HG03060 (cell line): ENCODE measurements at regions not wholly inside any gene's neighbourhood (a gene's known extent, or its start where the extent isn't known, plus 50 kb on each side); places are given as distances from the start of the nearest gene placed in this dataset.
"Not testable (repeated sequence)": the region's sequence is repeated elsewhere in the genome, so short reads cannot be mapped to it uniquely, and the experiment has no call there.

ENCODE experiments used
- ATAC-seq: cut with Tn5 transposase; IDR thresholded peaks from one replicate; pipeline ENCODE4 v1.9.1; 2021; ENCODE audit warnings: low read depth, moderate number of reproducible peaks; ENCODE audit not compliant: unreplicated experiment

DNA sequence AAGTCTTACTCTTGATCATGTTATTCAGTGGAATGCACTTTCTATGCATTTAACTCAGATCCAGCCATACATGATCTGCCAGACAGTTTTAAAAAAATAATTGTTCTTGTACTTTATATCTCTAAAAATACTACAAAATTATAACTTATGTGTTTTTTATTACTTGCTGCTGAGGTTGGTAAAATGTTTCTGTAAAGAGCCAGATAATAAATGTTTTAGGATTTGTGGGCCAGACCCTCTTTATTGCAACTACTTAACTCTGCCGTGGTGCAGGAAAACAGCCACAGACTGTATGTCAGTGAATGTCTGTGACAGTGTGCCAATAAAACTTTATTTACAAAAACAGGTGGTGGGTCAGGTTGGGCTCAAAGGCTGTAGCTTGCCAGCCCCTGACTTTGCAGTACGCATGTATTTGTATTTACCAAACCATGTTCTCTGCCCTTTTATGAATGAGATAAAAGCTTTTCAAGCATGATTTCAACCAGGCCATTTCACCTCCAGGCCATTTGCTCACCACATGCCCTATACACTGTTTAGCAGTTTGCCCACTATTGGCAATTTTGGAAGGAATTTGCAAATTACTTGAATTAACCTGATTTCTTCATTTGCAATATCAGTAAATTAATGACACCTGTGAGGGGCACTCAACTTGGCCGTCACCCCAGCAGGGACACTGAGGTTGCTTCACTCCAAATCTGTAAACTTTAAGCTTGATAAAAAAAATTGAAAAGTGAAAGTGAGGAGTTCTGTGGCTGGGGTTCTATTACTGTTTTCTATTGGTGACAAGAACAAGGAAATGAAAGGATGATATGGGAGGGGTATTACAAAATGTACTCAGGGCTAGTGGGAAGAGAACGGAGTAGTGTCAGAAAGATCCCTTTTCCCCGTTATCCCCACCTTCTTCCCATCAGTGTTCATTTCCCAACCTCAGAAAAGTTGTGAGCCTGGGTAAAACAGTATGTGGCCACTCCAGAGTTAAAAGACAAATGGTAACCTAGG is 133.4 kb downstream of the CEBPB start:
- no peak for ATAC-seq

DNA sequence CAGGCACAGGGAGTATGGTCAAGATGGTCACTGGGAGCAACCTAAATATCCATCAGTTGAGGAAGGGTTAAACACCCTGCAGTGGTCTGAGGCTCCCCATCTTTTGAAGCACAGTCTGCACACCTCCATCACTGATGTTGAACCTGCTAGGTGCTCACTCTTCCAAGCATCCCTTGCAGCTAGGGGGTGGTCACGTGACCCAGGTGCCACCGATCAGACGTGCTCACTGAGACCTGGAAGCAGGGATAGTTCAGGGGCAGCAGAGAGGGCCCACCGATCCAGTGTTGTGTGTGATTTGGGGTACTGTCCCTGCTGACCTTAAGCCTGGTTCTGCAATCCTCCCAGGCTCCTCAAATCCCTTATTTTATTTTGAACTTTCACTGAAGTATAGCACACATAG is 134.6 kb downstream of the CEBPB start:
- ATAC-seq, result no peak

DNA sequence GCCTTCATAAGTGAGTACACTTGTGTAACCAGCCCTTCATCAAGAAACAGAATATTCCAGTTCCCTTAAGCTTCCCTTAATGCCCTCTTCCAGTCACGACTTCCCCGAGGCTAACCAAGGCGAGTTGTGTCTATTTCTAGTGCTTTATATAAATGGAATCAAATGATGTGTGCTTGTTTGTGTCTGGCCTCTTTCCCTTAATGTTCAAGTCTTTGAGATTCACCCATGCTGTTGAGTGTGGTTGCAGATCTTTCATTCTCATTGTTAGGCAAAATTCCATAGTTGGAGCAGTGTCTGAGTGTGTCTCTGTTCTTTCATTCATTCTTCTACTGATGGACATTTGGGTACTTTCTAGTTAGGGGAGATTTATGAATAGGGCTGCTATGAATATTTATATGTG is 135.0 kb downstream of the CEBPB start:
- no peak for ATAC-seq

DNA sequence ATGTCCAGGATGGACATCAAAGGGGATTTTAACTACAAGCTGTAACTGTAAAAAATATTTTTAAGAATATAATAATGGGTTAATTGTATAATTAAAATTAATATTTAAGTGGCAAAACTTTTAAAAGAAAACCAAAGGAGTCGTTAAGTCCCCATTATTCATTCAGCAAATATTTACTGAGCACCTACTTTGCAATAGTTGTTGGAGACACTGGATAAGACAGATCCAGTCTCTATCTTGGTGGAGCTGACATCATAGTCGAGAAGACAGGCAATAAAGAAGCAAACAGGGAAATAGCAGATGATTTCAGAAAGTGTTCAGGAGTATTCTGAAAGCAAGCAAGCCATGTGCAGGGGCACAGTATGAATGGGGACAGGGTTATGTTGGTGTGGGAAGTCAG is 137.0 kb downstream of the CEBPB start:
- ATAC-seq, result no peak

DNA sequence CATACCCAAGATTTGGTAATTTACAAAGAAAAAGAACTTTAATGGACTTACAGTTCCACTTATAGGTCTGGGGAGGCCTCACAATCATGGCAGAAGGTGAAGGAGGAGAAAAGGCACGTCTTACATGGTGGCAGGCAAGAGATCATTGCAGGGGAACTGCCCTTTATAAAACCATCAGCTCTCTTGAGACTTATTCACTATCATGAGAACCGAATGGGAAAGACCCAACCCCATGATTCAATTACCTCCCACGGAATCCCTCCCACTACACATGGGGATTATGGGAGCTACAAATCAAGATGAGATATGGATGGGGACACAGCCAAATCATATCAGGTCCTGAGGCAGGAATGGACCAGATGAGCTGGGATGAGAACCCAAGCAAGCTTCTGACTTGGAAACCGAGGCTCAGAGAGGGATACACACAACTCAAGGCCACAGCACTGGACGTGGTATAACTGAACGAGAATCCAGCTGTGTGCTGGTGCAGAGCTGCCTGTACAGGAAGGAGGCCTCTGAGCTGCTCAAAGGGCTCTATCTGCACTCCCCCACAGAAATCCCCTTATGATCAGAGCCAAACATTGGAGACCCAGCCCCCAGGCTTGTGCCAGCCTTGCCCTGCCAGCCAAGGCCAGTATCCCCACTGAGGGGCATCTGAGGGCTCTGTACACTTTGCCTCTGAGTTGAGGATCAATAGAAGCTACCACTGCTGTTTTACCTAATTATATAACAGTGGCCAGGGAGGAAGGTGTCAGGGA is 137.8 kb downstream of the CEBPB start:
- ATAC-seq, result no peak

DNA sequence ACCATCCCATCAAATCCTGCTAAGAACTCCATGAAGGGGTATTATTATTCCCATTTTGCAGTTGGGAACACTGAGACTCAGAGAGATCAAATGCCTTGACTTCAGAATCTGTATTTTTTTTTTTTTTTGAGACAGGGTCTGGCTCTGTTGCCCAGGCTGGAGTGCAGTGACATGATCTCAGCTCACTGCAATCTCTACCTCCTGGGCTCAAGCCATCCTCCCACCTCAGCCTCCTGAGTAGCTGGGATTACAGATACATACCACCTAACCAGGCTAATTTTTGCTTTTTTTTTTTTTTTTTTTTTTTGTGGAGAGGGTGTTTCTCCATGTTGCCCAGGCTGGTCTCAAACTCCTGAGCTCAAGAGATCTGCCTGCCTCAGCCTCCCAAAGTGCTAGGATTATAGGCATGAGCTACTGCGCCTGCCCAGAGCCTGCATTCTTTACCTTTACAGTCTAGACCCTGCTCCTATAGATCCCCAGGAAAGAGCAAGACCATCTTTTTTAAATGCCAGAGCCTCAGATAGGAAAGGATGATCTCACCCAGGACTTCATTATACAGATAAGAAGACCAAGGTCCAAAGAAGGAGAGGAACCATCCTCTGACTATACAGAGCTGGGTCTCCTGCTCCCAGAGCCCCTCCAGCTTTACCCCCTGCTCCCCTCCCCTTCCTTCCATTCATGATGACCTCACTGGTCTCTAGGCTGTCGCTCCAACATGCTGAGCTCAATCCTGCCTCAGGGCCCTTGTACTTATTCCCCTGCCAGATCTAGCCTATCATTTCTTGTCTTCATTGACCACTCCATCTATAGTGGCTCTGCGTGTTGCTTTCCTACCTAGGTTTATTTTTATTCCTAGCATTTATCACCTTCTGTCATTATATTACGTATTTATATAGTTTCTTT is 138.6 kb downstream of the CEBPB start:
- ATAC-seq, result no peak

DNA sequence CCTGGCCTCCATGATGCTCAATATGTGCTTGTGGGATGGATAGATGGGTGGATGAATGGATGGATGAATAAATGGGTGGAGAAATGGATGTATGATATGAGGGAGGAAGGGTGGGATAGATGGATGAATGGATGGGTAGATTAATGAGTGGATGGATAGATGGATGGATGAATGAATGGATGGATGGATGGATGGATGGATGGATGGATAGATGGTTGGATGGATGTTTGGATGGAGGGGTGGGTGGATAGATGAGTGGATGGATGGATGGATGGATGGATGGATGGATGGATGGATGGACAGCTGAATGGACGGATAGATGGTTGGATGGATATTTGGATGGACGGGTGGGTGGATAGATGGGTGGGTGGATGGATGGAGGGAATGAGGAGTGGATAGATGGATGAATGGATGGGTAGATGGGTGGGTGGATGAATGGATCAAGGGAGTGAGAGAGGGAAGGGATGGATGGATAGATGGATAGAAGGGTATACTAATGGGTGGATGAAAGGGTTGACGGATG is 139.4 kb downstream of the CEBPB start:
- ATAC-seq, result no peak

DNA sequence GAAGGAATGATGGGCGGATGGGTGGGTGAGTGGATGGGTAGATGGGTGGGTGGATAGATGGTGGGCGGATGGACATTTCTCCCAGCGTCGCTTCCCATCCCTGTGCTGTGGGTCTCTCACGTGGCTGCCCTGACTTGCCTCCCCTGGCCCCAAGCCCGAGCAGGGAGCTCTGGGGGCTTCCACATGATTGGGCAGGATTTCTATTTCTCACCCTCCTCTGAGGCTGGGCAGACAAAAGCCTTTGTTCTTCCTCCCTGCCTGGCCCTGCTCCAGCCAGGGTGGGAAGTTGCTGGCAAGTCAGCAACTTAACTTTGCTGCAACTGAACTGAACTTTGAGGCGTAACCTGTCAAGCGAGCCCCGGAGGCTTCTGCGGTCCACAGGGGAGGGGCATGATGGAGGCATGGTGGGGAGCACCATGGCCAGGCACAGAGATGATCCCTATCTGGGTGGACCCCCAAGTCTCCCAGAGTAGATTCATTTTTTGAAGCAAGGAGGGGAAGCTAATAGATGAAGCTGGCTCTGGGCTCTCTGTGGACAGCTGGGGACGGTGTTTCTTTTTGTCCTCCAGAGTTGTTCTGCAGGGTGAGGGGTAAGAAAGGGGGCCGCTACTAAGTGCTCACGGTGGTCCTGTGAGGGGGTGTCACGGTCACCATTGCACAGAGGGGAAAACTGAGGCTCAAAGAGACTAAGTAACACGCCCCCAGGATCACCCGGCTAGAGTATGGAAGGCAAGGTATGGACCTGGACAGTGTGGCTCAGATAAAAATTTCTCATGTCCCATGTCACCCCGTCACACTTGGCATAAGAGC is 140.1 kb downstream of the CEBPB start:
- no peak for ATAC-seq

DNA sequence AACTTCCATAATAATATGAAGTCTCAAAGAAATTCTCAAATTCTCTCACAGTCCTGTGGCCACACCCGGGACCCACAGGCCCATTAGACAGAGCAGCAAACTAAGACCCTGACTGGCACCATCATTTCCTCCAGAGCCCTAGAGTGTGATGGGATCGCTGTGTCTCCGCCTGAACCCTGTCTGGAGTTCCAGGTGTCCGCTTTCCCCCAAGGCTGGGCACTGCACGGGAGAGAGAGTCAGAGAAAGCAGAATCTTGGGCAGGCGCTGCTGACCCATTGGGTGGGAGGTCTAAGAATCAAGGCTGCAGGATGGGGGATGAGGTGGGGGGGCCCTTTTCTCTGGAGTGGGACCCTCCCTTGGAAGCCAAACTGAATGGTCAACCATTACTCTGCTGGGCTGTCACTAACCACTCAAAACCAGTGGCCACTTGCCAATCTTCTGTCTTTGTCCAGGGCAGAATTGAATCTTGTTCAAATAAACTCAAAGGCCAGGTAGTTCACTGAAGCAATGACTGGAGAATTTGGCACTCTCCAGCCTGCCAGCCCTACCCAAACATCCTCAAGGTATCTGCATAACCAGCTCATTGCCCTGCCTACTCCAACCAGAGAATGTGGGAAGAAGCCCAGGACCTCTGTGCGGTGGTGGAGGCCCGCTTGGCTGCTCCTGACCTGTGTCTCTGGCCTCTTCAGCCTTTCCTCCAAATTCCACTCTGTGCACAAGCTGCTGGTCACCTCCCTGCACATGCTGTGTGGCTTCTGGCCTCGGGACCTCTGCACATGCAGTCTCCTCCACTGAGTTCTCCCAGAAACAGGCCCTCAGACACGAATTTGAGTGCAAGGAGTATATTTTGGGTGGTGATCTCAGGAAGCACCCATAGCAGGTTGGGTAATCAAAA is 141.1 kb downstream of the CEBPB start:
- ATAC-seq, result no peak

DNA sequence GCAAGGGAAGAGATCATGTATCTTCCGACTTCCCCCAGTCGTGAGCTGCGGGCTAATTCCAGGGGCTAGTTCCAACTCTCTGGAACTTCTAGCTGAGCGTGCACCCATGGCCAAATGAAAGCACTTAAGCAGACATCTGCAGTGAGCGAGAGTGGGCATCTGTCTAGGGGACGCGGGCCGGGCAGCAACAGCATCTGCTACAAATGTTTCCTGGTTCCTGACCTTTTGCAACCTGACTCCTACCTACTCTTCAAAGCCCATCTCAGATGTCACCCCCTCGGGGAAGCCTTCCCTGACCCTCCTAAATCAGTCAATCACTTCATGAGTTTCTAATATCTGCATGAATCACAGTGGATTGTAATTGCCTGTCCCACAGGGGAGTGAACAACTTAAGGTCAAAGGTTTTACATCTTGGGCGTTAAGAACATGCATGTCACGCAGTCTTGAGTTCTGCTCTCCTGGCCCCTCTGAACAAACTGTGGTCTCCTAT is 141.9 kb downstream of the CEBPB start:
- no peak for ATAC-seq

DNA sequence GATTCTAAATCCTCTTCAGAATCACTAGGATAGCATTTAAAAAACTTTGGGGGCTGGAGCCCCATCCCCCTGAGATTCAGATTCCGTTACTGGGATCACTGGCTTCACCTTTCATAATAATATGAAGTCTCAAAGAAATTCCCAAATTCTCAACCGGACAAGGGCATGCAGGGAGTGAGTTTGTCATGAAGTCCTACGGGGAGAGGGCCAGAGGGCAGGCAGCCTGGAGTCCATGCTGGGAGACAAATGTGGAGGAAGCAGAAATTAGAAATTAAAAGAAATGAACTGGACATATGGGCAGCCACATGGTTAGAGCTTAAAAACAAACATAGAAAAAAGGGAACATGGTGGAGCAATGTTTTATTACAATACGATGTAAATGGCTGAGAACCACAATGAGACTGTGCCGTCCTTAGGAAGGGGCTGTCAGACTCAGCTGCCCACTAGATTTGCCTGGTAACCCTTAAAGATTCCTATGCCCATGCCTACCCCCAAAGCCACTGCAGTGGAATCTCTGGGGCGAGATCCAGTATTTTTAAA is 142.6 kb downstream of the CEBPB start:
- ATAC-seq, result no peak

DNA sequence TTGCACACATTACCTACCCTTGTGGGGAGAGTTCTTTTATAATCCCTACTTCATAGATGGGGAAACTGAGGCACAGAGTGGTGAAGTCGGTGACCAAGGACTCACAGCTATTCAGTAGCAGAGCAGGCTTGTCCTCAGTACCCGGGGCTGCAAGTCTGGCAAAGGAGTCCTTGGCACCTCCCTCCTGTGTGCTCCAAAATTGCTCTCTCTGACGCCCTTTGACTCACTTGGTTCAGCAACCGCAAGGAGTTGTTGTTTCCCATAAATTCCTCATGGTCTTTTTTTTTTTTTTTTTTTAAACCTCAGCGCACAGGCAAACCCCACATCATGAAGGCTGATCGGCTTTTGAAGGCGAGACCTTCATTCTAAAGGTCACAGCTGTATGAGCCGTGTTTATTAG is 143.2 kb downstream of the CEBPB start:
- no peak for ATAC-seq

DNA sequence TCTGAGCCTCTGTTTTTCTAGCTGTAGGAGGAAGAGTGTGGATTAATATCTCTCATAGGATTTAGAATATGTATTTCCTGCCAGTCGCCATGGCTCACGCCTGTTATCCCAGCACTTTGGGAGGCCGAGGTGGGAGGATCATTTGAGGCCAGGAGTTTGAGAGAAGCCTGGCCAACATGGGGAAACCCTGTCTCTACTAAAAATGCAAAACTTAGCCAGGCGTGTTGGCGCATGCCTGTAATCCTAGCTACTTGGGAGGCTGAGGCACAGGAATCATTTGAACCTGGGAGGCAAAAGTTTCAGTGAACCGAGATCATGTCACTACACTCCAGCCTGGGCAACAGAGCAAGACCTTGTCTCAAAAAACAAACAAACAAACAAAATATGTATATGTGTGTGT is 143.9 kb downstream of the CEBPB start:
- ATAC-seq, result not testable (repeated sequence)

DNA sequence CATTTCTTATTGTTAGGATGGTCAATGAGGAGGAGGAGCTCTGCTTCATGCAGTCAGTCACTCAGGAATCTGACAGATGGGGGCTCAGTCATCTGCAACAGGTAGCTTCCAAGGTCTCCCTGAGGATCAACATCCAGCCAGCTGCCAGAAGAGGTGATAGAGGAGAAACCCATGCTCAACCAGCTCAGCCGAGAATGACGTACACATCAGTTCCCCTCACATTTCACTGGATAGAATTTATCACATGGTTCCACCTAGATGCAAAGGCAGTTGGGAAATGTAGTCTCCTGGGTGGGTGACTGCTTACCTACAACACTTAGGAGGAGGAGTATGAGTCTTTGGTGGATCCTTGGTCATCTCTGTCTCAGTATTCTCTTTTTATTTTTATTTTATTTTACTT is 144.5 kb downstream of the CEBPB start:
- ATAC-seq, result no peak

DNA sequence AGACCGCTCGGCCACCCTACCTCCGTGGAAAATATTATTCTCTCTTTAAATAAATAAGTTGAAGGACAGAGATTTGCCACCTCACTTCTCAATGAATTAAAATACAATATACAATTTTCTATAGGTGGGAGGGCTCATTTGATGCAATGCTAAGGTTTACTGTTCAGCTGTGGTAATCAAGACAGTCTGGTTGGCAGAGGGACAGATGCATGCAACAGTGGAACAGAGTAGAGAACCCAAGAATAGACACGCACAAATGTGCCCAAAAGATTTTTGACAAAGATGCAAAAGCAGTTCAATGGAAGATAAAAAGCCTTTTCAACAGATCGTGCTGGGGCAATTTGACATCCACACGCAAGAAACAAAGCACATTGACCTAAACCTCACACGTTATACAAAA is 145.2 kb downstream of the CEBPB start:
- no peak for ATAC-seq

DNA sequence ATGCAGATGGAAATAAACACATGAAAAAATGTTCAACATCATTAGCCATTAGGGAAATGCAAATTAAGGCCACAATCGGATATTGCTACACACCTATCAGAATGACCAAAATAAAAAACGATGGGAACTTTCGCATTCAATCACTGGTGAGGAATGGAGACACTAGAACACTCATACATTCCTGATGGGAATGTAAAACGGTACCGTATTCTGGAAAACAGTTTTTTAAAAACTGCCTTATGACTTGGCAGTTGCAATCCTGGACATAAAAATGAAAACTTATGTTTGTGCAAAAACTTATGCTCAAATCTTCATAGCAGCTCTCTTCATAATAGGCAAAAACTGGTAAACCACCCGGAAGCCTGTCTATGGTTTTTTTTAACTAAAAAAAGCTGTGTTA is 146.0 kb downstream of the CEBPB start:
- no peak for ATAC-seq

DNA sequence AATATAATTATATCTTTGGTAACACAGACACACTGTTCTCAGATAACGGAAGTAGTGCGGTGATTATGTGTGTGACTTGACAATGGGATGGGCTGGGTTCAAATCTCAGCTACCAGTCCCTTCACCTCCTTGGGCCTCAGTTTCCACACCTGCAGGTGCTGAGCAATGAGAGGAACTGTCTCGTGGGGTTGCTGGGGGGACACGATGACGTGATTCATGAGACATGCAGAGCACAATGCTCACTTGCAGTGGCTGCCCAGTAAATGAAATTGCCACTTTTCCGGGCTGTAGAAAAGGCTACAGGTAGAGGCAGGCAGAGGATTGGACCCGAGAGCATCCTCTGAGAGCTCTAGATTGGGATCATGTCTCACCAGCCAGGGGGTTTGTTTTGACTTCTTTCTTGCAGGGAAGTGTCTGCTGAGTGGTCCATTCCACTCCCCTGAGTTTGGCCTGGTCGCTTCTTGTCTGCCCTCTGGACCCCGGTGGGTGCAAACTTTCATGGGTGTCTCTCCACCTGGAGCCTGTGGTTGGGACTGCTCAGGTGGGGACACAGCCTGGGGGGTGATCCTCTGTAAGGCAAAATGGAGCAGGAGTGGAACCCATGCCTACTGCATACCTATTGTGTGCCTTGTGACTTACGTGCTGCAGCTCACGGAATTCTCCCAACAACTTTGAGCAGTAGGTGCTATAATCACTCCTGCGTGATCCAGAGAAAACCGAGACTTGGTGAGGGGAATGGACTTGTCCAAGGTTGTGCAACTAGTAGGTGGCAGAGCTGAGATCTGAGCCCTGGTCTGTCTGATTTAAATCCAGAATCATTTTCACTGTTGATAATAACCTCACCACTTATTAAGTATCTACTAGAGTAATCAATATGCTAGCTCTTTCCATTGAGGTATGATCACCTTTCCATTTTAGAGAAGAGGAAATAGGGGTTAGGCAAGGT is 147.2 kb downstream of the CEBPB start:
- ATAC-seq, result no peak
